CD14-positive monocyte (primary cell): ENCODE measurements at regions not wholly inside any gene's neighbourhood (a gene's known extent, or its start where the extent isn't known, plus 50 kb on each side); places are given as distances from the start of the nearest gene placed in this dataset.

Experiments used
- DNase-seq, 3 donors: peaks; one replicate each; pipeline ENCODE4 v3.0.0-alpha.2; 2011 to 2022
- H2AFZ ChIP-seq: 2 replicates; pipeline ENCODE4 v1.6.0; 2012; ENCODE audit warnings: mild to moderate bottlenecking, low read depth, low read length, inconsistent platforms; ENCODE audit not compliant: insufficient read depth, poor library complexity, severe bottlenecking
- H3K27ac ChIP-seq, 2 donors: 1 replicate in 1 of 2; 2 replicates in 1 of 2; pipeline ENCODE4 v1.5.1; 2012 to 2013; ENCODE audit warnings: low read length in 2 of 2, control low read depth in 1 of 2, inconsistent platforms in 1 of 2, low read depth in 1 of 2, mild to moderate bottlenecking in 1 of 2
- H3K27me3 ChIP-seq, 2 donors: one replicate each; pipeline versions ENCODE4 v1.6.0 to v1.6.1; 2011 to 2013; ENCODE audit warnings: low read length in 2 of 2; ENCODE audit not compliant: control insufficient read depth in 2 of 2, insufficient read depth in 2 of 2
- H3K36me3 ChIP-seq, 2 donors: replicated peaks in 1 of 2; 1 replicate in 1 of 2; 2 replicates in 1 of 2; pipeline versions ENCODE4 v1.5.1 to v1.6.1; 2012 to 2013; ENCODE audit warnings: low read length in 2 of 2, control low read depth in 1 of 2, inconsistent platforms in 1 of 2, mild to moderate bottlenecking in 1 of 2; ENCODE audit not compliant: insufficient read depth in 2 of 2, control insufficient read depth in 1 of 2
- H3K4me1 ChIP-seq, 2 donors: 1 replicate in 1 of 2; 2 replicates in 1 of 2; pipeline versions ENCODE4 v1.5.1 to v1.6.1; 2012 to 2013; ENCODE audit warnings: low read length in 2 of 2, control low read depth in 1 of 2, inconsistent platforms in 1 of 2, mild to moderate bottlenecking in 1 of 2, moderate library complexity in 1 of 2; ENCODE audit not compliant: insufficient read depth in 2 of 2, control insufficient read depth in 1 of 2
- H3K4me2 ChIP-seq: replicated peaks from 2 replicates; pipeline ENCODE3; 2012; ENCODE audit warnings: low read length, moderate library complexity, mild to moderate bottlenecking; ENCODE audit not compliant: poor library complexity, severe bottlenecking; ENCODE audit errors: extremely low read depth
- H3K4me3 ChIP-seq, 3 experiments: fragments of 200-600 bp in 1 of 3; sonication (generic) in 1 of 3; replicated peaks in 1 of 3; 1 replicate in 2 of 3; 2 replicates in 1 of 3; pipeline ENCODE4 v1.5.1; 2011 to 2013; ENCODE audit warnings: low read length in 3 of 3, mild to moderate bottlenecking in 3 of 3, control low read depth in 2 of 3, low read depth in 2 of 3, inconsistent platforms in 1 of 3, moderate library complexity in 1 of 3
- H3K79me2 ChIP-seq: 2 replicates; pipeline ENCODE4 v1.6.0; 2012; ENCODE audit warnings: mild to moderate bottlenecking, control low read depth, inconsistent platforms, low read length, moderate library complexity; ENCODE audit not compliant: insufficient read depth
- H3K9ac ChIP-seq: 2 replicates; pipeline ENCODE4 v1.6.0; 2017; ENCODE audit warnings: low read length, mild to moderate bottlenecking; ENCODE audit not compliant: insufficient read depth, poor library complexity, severe bottlenecking
- H3K9me3 ChIP-seq, 2 donors: replicated peaks in 1 of 2; 1 replicate in 1 of 2; 2 replicates in 1 of 2; pipeline versions ENCODE4 v1.5.1 to v1.6.1; 2012 to 2013; ENCODE audit warnings: low read length in 2 of 2, control low read depth in 1 of 2; ENCODE audit not compliant: control insufficient read depth in 1 of 2, insufficient read depth in 1 of 2
- H4K20me1 ChIP-seq: 2 replicates; pipeline ENCODE4 v1.6.0; 2012; ENCODE audit warnings: mild to moderate bottlenecking, low read length, control low read depth, moderate library complexity; ENCODE audit not compliant: insufficient read depth
- H3K27ac Mint-ChIP-seq, 7 donors: one replicate each; pipeline ENCODE4 v1.8.0; 2020; ENCODE audit warnings: mild to moderate bottlenecking in 7 of 7, mixed read lengths in 7 of 7, moderate library complexity in 6 of 7, inconsistent platforms in 2 of 7
- H3K27me3 Mint-ChIP-seq, 3 donors: one replicate each; pipeline ENCODE4 v1.8.0; 2021 to 2022; ENCODE audit warnings: low read depth in 3 of 3, mild to moderate bottlenecking in 3 of 3, mixed read lengths in 3 of 3, moderate library complexity in 3 of 3, inconsistent platforms in 1 of 3
- H3K36me3 Mint-ChIP-seq, 2 donors: one replicate each; pipeline ENCODE4 v1.8.0; 2020; ENCODE audit warnings: mixed read lengths in 2 of 2, inconsistent platforms in 1 of 2, mild to moderate bottlenecking in 1 of 2
- H3K4me1 Mint-ChIP-seq: one replicate; pipeline ENCODE4 v1.8.0; 2020; ENCODE audit warnings: mild to moderate bottlenecking, mixed read lengths
- H3K4me3 Mint-ChIP-seq, 2 donors: one replicate each; pipeline ENCODE4 v1.8.0; 2020; ENCODE audit warnings: mild to moderate bottlenecking in 2 of 2, mixed read lengths in 2 of 2, moderate library complexity in 1 of 2
- H3K9me3 Mint-ChIP-seq, 7 donors: one replicate each; pipeline ENCODE4 v1.8.0; 2020 to 2022; ENCODE audit warnings: mixed read lengths in 7 of 7, mild to moderate bottlenecking in 6 of 7, moderate library complexity in 6 of 7, inconsistent platforms in 2 of 7
- WGBS: methylation state at CpG from one replicate; pipeline ENCODE4 v1.1.5; 2013; ENCODE audit warnings: missing lambda C conversion rate; ENCODE audit not compliant: insufficient coverage; 5-methylcytosine and 5-hydroxymethylcytosine counted together
- intact Hi-C, 2 donors: fragments of 100-400 bp; cut with micrococcal nuclease; formaldehyde crosslinking; loops; one replicate each; pipeline versions ENCODE4 v1.15.0 to v1.15.1; 2023
- TF ChIP-seq, protein P1 (sequence below): fragments of 200-600 bp; IDR thresholded peaks from one replicate; pipeline ENCODE4 v1.8.0; 2022; ENCODE audit warnings: antibody characterized with exemption, mild to moderate bottlenecking

GRCh38 chr1:232709386-232709785, 79.5 kb upstream of the SIPA1L2 start:
- Mint-ChIP-seq H3K27ac (no peak overlapping the region), H3K36me3 (no peaks in the 10 kb centered on the region), H3K4me1 (peaks cover 23% of the 10 kb centered on the region), H3K9me3 (peaks cover 0 to 8% (median 0%) of the 10 kb centered on the region in 7 donors), H3K4me3 (no peak overlapping the region), H3K27me3 (peaks cover 0 to 2% (median 0%) of the 10 kb centered on the region in 3 donors)
- Histone ChIP-seq H3K4me1 (peaks cover 22 to 23% of the 10 kb centered on the region in 2 donors), H3K4me2 (no peak overlapping the region), H4K20me1 (no peaks in the 10 kb centered on the region), H3K27me3 (no peaks in the 10 kb centered on the region), H3K79me2 (no peaks in the 10 kb centered on the region), H3K36me3 (no peaks in the 10 kb centered on the region), H2AFZ (no peak overlapping the region), H3K9me3 (no peaks in the 10 kb centered on the region), H3K4me3 (no peak overlapping the region), H3K9ac (no peak overlapping the region), H3K27ac (no peak overlapping the region)
- WGBS: 68% methylated on average over 5 of the region's 5 CpGs
- DNase-seq: no peak
- TF ChIP-seq, protein P1, sequence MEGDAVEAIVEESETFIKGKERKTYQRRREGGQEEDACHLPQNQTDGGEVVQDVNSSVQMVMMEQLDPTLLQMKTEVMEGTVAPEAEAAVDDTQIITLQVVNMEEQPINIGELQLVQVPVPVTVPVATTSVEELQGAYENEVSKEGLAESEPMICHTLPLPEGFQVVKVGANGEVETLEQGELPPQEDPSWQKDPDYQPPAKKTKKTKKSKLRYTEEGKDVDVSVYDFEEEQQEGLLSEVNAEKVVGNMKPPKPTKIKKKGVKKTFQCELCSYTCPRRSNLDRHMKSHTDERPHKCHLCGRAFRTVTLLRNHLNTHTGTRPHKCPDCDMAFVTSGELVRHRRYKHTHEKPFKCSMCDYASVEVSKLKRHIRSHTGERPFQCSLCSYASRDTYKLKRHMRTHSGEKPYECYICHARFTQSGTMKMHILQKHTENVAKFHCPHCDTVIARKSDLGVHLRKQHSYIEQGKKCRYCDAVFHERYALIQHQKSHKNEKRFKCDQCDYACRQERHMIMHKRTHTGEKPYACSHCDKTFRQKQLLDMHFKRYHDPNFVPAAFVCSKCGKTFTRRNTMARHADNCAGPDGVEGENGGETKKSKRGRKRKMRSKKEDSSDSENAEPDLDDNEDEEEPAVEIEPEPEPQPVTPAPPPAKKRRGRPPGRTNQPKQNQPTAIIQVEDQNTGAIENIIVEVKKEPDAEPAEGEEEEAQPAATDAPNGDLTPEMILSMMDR: no peak
- intact Hi-C loops: no loop called here

DNA sequence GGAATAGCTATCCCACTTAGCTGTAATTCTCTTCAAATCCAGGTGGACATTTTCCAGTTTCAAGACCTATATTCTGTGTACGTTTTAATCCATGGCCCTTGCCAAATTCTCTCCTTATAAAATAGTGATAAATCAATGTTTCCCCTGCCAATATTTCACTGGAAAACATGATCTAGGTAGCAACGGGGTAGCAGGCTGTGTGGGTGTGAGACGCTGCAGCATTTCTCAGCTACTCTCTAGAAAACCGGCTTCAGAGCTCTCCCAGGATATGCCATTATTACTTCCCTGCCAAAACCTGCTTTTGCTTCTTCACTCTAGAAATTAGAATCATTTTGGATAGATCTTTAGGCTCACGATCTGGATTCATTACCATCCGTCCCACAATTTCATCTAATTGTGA, 82.1 kb upstream of the SIPA1L2 start:
- Histone ChIP-seq H3K79me2 (no peaks in the 10 kb centered on the region), H3K4me2 (no peak overlapping the region), H2AFZ (no peak overlapping the region), H3K4me3 (no peak overlapping the region), H3K36me3 (no peaks in the 10 kb centered on the region), H3K27me3 (no peaks in the 10 kb centered on the region), H3K27ac (no peak overlapping the region), H3K4me1 (no peaks in the 10 kb centered on the region), H3K9ac (no peak overlapping the region), H3K9me3 (no peaks in the 10 kb centered on the region), H4K20me1 (no peaks in the 10 kb centered on the region)
- TF ChIP-seq, protein P1: no peak
- whole genome bisulfite sequencing: no CpG with 5 or more reads among the region's 6 CpGs
- Mint-ChIP-seq H3K9me3 (peaks cover 0 to 8% (median 2%) of the 10 kb centered on the region in 7 donors), H3K27me3 (peaks cover 0 to 7% (median 0%) of the 10 kb centered on the region in 3 donors), H3K27ac (no peak overlapping the region), H3K4me1 (no peaks in the 10 kb centered on the region), H3K4me3 (no peak overlapping the region), H3K36me3 (no peaks in the 10 kb centered on the region)
- intact Hi-C loops: loop anchor here in 1 of 2 donors (5.0 kb wide), 1 partner anchor 55 kb away; no protein-coding TSS in a partner anchor
- DNase-seq: no peak
